Astrocyte (in vitro differentiated cells and primary cell): ENCODE measurements at regions not wholly inside any gene's neighbourhood (a gene's known extent, or its start where the extent isn't known, plus 50 kb on each side); places are given as distances from the start of the nearest gene placed in this dataset.

ENCODE experiments used
- DNase-seq: peaks from one replicate; pipeline ENCODE4 v3.0.0-alpha.2; 2010; ENCODE audit warnings: low read depth
- FAIRE-seq: peaks from 2 replicates; lab custom pipeline; 2011; peaks lifted over from hg19 to GRCh38; lab: Jason Lieb, UNC
- H2AFZ ChIP-seq: 2 replicates; pipeline ENCODE4 v1.6.0; 2012; ENCODE audit warnings: low read depth, low read length, inconsistent platforms
- H3K27ac ChIP-seq: 2 replicates; pipeline ENCODE4 v1.5.1; 2011; ENCODE audit warnings: low read depth, low read length, inconsistent platforms
- H3K27me3 ChIP-seq: 2 replicates; pipeline ENCODE4 v1.6.0; 2011; ENCODE audit warnings: low read length, inconsistent platforms; ENCODE audit not compliant: insufficient read depth
- H3K36me3 ChIP-seq: 2 replicates; pipeline ENCODE4 v1.5.1; 2011; ENCODE audit warnings: low read length, inconsistent platforms; ENCODE audit not compliant: insufficient read depth
- H3K4me1 ChIP-seq: 2 replicates; pipeline ENCODE4 v1.5.1; 2011; ENCODE audit warnings: low read length, inconsistent platforms; ENCODE audit not compliant: insufficient read depth
- H3K4me2 ChIP-seq: 2 replicates; pipeline ENCODE4 v1.6.0; 2012; ENCODE audit warnings: low read length, inconsistent platforms
- H3K4me3 ChIP-seq: 2 replicates; pipeline ENCODE4 v1.5.1; 2011; ENCODE audit warnings: low read depth, mild to moderate bottlenecking, low read length, inconsistent platforms; ENCODE audit not compliant: insufficient read depth
- H3K79me2 ChIP-seq: 2 replicates; pipeline ENCODE4 v1.6.0; 2012; ENCODE audit warnings: mild to moderate bottlenecking, low read length, inconsistent platforms; ENCODE audit not compliant: insufficient read depth
- H3K9ac ChIP-seq: 2 replicates; pipeline ENCODE4 v1.6.0; 2012; ENCODE audit warnings: mild to moderate bottlenecking, low read length, inconsistent platforms
- H3K9me3 ChIP-seq: 2 replicates; pipeline ENCODE4 v1.5.1; 2012; ENCODE audit warnings: low read depth, mild to moderate bottlenecking, low read length, inconsistent platforms; ENCODE audit not compliant: insufficient read depth
- H4K20me1 ChIP-seq: 2 replicates; pipeline ENCODE4 v1.6.0; 2012; ENCODE audit warnings: low read length, inconsistent platforms; ENCODE audit not compliant: insufficient read depth
- H3K27ac Mint-ChIP-seq: one replicate; pipeline ENCODE4 v1.8.0; 2021; ENCODE audit warnings: mild to moderate bottlenecking, mixed read lengths; ENCODE audit not compliant: unreplicated experiment
- H3K27me3 Mint-ChIP-seq: one replicate; pipeline ENCODE4 v1.8.0; 2021; ENCODE audit warnings: low read depth, mixed read lengths; ENCODE audit not compliant: unreplicated experiment
- H3K36me3 Mint-ChIP-seq: one replicate; pipeline ENCODE4 v1.8.0; 2021; ENCODE audit warnings: low read depth, mixed read lengths; ENCODE audit not compliant: unreplicated experiment
- H3K4me1 Mint-ChIP-seq: one replicate; pipeline ENCODE4 v1.8.0; 2021; ENCODE audit warnings: low read depth, mixed read lengths; ENCODE audit not compliant: unreplicated experiment
- H3K4me3 Mint-ChIP-seq: one replicate; pipeline ENCODE4 v1.8.0; 2021; ENCODE audit warnings: mild to moderate bottlenecking, moderate library complexity, mixed read lengths; ENCODE audit not compliant: unreplicated experiment
- H3K9me3 Mint-ChIP-seq: one replicate; pipeline ENCODE4 v1.8.0; 2021; ENCODE audit warnings: mild to moderate bottlenecking, mixed read lengths; ENCODE audit not compliant: unreplicated experiment
- EZH2 ChIP-seq: IDR thresholded peaks from 2 replicates; pipeline ENCODE4 v1.6.1; 2012; ENCODE audit warnings: mild to moderate bottlenecking, low read length, inconsistent platforms; ENCODE audit not compliant: insufficient read depth
- TF ChIP-seq, protein P1 (sequence below): IDR thresholded peaks from 2 replicates; pipeline ENCODE4 v1.5.1; 2011; ENCODE audit warnings: low read depth, mild to moderate bottlenecking, inconsistent platforms, low read length, moderate library complexity; ENCODE audit not compliant: insufficient read depth

DNA sequence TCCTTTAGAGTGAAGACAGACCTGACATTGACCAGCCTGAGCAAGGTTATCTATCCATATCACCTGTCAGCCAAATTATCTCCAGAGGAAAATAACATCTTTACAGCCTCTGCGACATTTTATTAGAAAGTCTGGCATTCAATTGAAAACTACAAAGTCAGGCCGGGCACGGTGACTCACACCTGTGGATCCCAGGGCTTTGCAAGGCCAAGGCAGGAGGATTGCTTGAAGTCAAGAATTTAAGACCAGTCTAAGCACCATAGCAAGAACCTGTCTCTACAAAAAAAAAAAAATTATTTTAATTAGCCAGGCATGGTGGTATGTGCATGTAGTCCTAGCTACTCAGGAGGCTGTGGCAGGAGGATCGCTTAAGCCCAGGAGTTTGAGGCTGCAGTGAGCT lies 141.6 kb downstream of the RCN1 start:
- H4K20me1 ChIP-seq = no peaks in the 10 kb centered on the region
- FAIRE-seq = no peak
- no peak overlapping the region for H3K9ac ChIP-seq
- H3K27me3 ChIP-seq = no peaks in the 10 kb centered on the region
- H3K9me3 ChIP-seq = no peaks in the 10 kb centered on the region
- no peaks in the 10 kb centered on the region for H3K36me3 Mint-ChIP-seq
- no peak overlapping the region for H3K4me3 ChIP-seq
- peaks cover 5% of the 10 kb centered on the region for H3K27me3 Mint-ChIP-seq
- no peak overlapping the region for H3K27ac Mint-ChIP-seq
- no peak for DNase-seq
- H3K79me2 ChIP-seq = no peaks in the 10 kb centered on the region
- H3K36me3 ChIP-seq = no peaks in the 10 kb centered on the region
- H3K4me2 ChIP-seq = no peak overlapping the region
- peaks cover 1% of the 10 kb centered on the region for H3K4me1 Mint-ChIP-seq
- no peak overlapping the region for H3K4me3 Mint-ChIP-seq
- no peaks in the 10 kb centered on the region for H3K4me1 ChIP-seq
- no peak overlapping the region for H3K27ac ChIP-seq
- no peak overlapping the region for H2AFZ ChIP-seq
- no peaks in the 10 kb centered on the region for H3K9me3 Mint-ChIP-seq
- no peak for TF ChIP-seq EZH2
- TF ChIP-seq, protein P1, sequence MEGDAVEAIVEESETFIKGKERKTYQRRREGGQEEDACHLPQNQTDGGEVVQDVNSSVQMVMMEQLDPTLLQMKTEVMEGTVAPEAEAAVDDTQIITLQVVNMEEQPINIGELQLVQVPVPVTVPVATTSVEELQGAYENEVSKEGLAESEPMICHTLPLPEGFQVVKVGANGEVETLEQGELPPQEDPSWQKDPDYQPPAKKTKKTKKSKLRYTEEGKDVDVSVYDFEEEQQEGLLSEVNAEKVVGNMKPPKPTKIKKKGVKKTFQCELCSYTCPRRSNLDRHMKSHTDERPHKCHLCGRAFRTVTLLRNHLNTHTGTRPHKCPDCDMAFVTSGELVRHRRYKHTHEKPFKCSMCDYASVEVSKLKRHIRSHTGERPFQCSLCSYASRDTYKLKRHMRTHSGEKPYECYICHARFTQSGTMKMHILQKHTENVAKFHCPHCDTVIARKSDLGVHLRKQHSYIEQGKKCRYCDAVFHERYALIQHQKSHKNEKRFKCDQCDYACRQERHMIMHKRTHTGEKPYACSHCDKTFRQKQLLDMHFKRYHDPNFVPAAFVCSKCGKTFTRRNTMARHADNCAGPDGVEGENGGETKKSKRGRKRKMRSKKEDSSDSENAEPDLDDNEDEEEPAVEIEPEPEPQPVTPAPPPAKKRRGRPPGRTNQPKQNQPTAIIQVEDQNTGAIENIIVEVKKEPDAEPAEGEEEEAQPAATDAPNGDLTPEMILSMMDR = no peak

DNA sequence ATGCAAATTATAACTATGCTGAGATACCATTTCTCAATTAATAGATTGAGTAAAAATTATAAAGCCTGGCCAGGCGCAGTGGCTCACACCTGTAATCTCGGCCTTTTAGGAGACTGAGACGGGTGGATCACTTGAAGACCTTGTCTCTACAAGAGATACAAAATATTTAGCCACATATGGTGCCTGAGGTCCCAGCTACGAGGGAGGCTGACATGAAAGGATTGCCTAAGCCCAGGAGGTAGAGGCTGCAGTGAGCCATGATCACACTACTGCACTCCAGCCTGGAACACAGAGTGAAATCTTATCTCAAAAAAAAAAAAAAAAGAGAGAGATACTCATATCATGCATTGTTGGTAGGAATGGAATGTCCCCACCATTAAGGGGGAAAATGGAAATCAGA lies 142.4 kb downstream of the RCN1 start:
- DNase-seq = no peak
- Histone ChIP-seq H3K9ac (no peak overlapping the region), H3K9me3 (no peaks in the 10 kb centered on the region), H2AFZ (no peak overlapping the region), H3K27me3 (no peaks in the 10 kb centered on the region), H3K36me3 (no peaks in the 10 kb centered on the region), H3K4me2 (no peak overlapping the region), H4K20me1 (no peaks in the 10 kb centered on the region), H3K4me1 (no peaks in the 10 kb centered on the region), H3K4me3 (no peak overlapping the region), H3K27ac (no peak overlapping the region), H3K79me2 (no peaks in the 10 kb centered on the region)
- Mint-ChIP-seq H3K27me3 (peaks cover 5% of the 10 kb centered on the region), H3K27ac (no peak overlapping the region), H3K4me3 (no peak overlapping the region), H3K9me3 (no peaks in the 10 kb centered on the region), H3K4me1 (peaks cover 1% of the 10 kb centered on the region), H3K36me3 (no peaks in the 10 kb centered on the region)
- FAIRE-seq = no peak
- TF ChIP-seq EZH2 = no peak
- TF ChIP-seq, protein P1 = no peak

DNA sequence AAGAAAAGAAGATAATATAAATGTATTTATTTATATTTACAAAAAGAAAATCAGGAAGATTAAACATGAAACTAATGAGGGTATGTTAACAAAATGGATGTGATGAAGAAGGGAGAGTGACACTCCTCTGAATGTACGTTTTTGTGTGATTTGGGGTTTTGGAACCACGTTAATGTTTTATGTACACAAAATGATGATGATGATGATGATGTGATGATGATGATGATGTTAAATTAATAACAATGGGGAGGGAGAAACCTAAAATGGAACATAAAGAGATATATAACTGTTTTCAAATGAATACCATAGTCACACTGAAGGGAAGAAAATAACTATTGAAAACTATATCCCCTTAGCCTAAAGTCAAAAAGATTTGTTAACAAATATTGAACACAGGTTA lies 143.1 kb downstream of the RCN1 start:
- no peak overlapping the region for H3K4me3 ChIP-seq
- H3K27ac Mint-ChIP-seq = no peak overlapping the region
- no peaks in the 10 kb centered on the region for H3K79me2 ChIP-seq
- no peaks in the 10 kb centered on the region for H3K9me3 Mint-ChIP-seq
- TF ChIP-seq, protein P1 = no peak
- TF ChIP-seq EZH2 = no peak
- H3K27ac ChIP-seq = no peak overlapping the region
- DNase-seq = no peak
- no peaks in the 10 kb centered on the region for H3K27me3 ChIP-seq
- H2AFZ ChIP-seq = no peak overlapping the region
- peaks cover 1% of the 10 kb centered on the region for H3K4me1 Mint-ChIP-seq
- H3K27me3 Mint-ChIP-seq = peaks cover 5% of the 10 kb centered on the region
- no peak overlapping the region for H3K4me2 ChIP-seq
- no peaks in the 10 kb centered on the region for H3K4me1 ChIP-seq
- no peak overlapping the region for H3K4me3 Mint-ChIP-seq
- H4K20me1 ChIP-seq = no peaks in the 10 kb centered on the region
- no peak overlapping the region for H3K9ac ChIP-seq
- H3K36me3 ChIP-seq = no peaks in the 10 kb centered on the region
- no peaks in the 10 kb centered on the region for H3K36me3 Mint-ChIP-seq
- H3K9me3 ChIP-seq = no peaks in the 10 kb centered on the region
- no peak for FAIRE-seq
